DND-41 (cell line): ENCODE measurements at regions not wholly inside any gene's neighbourhood (a gene's known extent, or its start where the extent isn't known, plus 50 kb on each side); places are given as distances from the start of the nearest gene placed in this dataset.

Experiments used
- CTCF ChIP-seq: IDR thresholded peaks from 2 replicates; pipeline ENCODE4 v1.5.1; 2012; ENCODE audit warnings: borderline replicate concordance, low read length, moderate library complexity, mild to moderate bottlenecking; ENCODE audit not compliant: poor library complexity, severe bottlenecking; ENCODE audit errors: extremely low read depth
- EZH2 ChIP-seq: IDR thresholded peaks from 3 replicates; pipeline ENCODE4 v1.6.1; 2012; ENCODE audit warnings: borderline replicate concordance, low read depth, mild to moderate bottlenecking, moderate library complexity, low read length, inconsistent platforms; ENCODE audit not compliant: severe bottlenecking

- no peak for TF ChIP-seq EZH2
- no peak for TF ChIP-seq CTCF
Measured at GRCh38 chr6:140178935-140179334, 804.5 kb upstream of the CITED2 start.
